Astrocyte (in vitro differentiated cells and primary cell): ENCODE measurements at regions not wholly inside any gene's neighbourhood (a gene's known extent, or its start where the extent isn't known, plus 50 kb on each side); places are given as distances from the start of the nearest gene placed in this dataset.

ENCODE experiments used
- DNase-seq: peaks from one replicate; pipeline ENCODE4 v3.0.0-alpha.2; 2010; ENCODE audit warnings: low read depth
- FAIRE-seq: peaks from 2 replicates; lab custom pipeline; 2011; peaks lifted over from hg19 to GRCh38; lab: Jason Lieb, UNC
- H2AFZ ChIP-seq: 2 replicates; pipeline ENCODE4 v1.6.0; 2012; ENCODE audit warnings: low read depth, low read length, inconsistent platforms
- H3K27ac ChIP-seq: 2 replicates; pipeline ENCODE4 v1.5.1; 2011; ENCODE audit warnings: low read depth, low read length, inconsistent platforms
- H3K27me3 ChIP-seq: 2 replicates; pipeline ENCODE4 v1.6.0; 2011; ENCODE audit warnings: low read length, inconsistent platforms; ENCODE audit not compliant: insufficient read depth
- H3K36me3 ChIP-seq: 2 replicates; pipeline ENCODE4 v1.5.1; 2011; ENCODE audit warnings: low read length, inconsistent platforms; ENCODE audit not compliant: insufficient read depth
- H3K4me1 ChIP-seq: 2 replicates; pipeline ENCODE4 v1.5.1; 2011; ENCODE audit warnings: low read length, inconsistent platforms; ENCODE audit not compliant: insufficient read depth
- H3K4me2 ChIP-seq: 2 replicates; pipeline ENCODE4 v1.6.0; 2012; ENCODE audit warnings: low read length, inconsistent platforms
- H3K4me3 ChIP-seq: 2 replicates; pipeline ENCODE4 v1.5.1; 2011; ENCODE audit warnings: low read depth, mild to moderate bottlenecking, low read length, inconsistent platforms; ENCODE audit not compliant: insufficient read depth
- H3K79me2 ChIP-seq: 2 replicates; pipeline ENCODE4 v1.6.0; 2012; ENCODE audit warnings: mild to moderate bottlenecking, low read length, inconsistent platforms; ENCODE audit not compliant: insufficient read depth
- H3K9ac ChIP-seq: 2 replicates; pipeline ENCODE4 v1.6.0; 2012; ENCODE audit warnings: mild to moderate bottlenecking, low read length, inconsistent platforms
- H3K9me3 ChIP-seq: 2 replicates; pipeline ENCODE4 v1.5.1; 2012; ENCODE audit warnings: low read depth, mild to moderate bottlenecking, low read length, inconsistent platforms; ENCODE audit not compliant: insufficient read depth
- H4K20me1 ChIP-seq: 2 replicates; pipeline ENCODE4 v1.6.0; 2012; ENCODE audit warnings: low read length, inconsistent platforms; ENCODE audit not compliant: insufficient read depth
- H3K27ac Mint-ChIP-seq: one replicate; pipeline ENCODE4 v1.8.0; 2021; ENCODE audit warnings: mild to moderate bottlenecking, mixed read lengths; ENCODE audit not compliant: unreplicated experiment
- H3K27me3 Mint-ChIP-seq: one replicate; pipeline ENCODE4 v1.8.0; 2021; ENCODE audit warnings: low read depth, mixed read lengths; ENCODE audit not compliant: unreplicated experiment
- H3K36me3 Mint-ChIP-seq: one replicate; pipeline ENCODE4 v1.8.0; 2021; ENCODE audit warnings: low read depth, mixed read lengths; ENCODE audit not compliant: unreplicated experiment
- H3K4me1 Mint-ChIP-seq: one replicate; pipeline ENCODE4 v1.8.0; 2021; ENCODE audit warnings: low read depth, mixed read lengths; ENCODE audit not compliant: unreplicated experiment
- H3K4me3 Mint-ChIP-seq: one replicate; pipeline ENCODE4 v1.8.0; 2021; ENCODE audit warnings: mild to moderate bottlenecking, moderate library complexity, mixed read lengths; ENCODE audit not compliant: unreplicated experiment
- H3K9me3 Mint-ChIP-seq: one replicate; pipeline ENCODE4 v1.8.0; 2021; ENCODE audit warnings: mild to moderate bottlenecking, mixed read lengths; ENCODE audit not compliant: unreplicated experiment
- EZH2 ChIP-seq: IDR thresholded peaks from 2 replicates; pipeline ENCODE4 v1.6.1; 2012; ENCODE audit warnings: mild to moderate bottlenecking, low read length, inconsistent platforms; ENCODE audit not compliant: insufficient read depth
- TF ChIP-seq, protein P1 (sequence below): IDR thresholded peaks from 2 replicates; pipeline ENCODE4 v1.5.1; 2011; ENCODE audit warnings: low read depth, mild to moderate bottlenecking, inconsistent platforms, low read length, moderate library complexity; ENCODE audit not compliant: insufficient read depth

DNA sequence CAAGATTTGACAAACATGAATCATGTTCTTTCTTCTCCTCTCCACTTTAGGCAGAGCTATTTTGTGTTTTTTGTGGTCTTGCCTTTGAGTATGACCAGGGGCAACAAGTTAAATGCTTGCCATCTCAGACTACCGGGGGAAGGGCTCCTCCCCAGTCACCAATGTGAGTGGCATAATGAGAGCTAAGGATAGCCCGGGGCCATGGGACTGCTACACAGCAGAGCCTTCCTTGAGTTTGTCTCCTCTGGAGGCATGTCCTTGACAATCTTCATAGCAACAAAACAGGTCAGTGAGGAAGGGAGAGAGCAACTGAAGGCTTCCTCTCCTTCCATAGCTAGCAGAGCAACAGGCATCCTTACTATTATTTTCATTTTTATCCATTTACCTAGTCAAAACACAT is 299.3 kb downstream of the ENC1 start:
- H3K27me3 ChIP-seq, result no peaks in the 10 kb centered on the region
- no peak overlapping the region for H3K4me3 Mint-ChIP-seq
- H3K36me3 ChIP-seq, result no peaks in the 10 kb centered on the region
- no peaks in the 10 kb centered on the region for H3K27me3 Mint-ChIP-seq
- H3K9me3 ChIP-seq, result no peaks in the 10 kb centered on the region
- no peaks in the 10 kb centered on the region for H3K4me1 ChIP-seq
- no peak overlapping the region for H3K27ac ChIP-seq
- no peak overlapping the region for H3K4me2 ChIP-seq
- FAIRE-seq (no peak), DNase-seq (no peak)
- H3K27ac Mint-ChIP-seq, result no peak overlapping the region
- H3K79me2 ChIP-seq, result no peaks in the 10 kb centered on the region
- no peak for TF ChIP-seq EZH2
- TF ChIP-seq, protein P1, sequence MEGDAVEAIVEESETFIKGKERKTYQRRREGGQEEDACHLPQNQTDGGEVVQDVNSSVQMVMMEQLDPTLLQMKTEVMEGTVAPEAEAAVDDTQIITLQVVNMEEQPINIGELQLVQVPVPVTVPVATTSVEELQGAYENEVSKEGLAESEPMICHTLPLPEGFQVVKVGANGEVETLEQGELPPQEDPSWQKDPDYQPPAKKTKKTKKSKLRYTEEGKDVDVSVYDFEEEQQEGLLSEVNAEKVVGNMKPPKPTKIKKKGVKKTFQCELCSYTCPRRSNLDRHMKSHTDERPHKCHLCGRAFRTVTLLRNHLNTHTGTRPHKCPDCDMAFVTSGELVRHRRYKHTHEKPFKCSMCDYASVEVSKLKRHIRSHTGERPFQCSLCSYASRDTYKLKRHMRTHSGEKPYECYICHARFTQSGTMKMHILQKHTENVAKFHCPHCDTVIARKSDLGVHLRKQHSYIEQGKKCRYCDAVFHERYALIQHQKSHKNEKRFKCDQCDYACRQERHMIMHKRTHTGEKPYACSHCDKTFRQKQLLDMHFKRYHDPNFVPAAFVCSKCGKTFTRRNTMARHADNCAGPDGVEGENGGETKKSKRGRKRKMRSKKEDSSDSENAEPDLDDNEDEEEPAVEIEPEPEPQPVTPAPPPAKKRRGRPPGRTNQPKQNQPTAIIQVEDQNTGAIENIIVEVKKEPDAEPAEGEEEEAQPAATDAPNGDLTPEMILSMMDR, result no peak
- H3K36me3 Mint-ChIP-seq, result no peaks in the 10 kb centered on the region
- peaks cover 6% of the 10 kb centered on the region for H3K9me3 Mint-ChIP-seq
- H2AFZ ChIP-seq, result no peak overlapping the region
- H3K4me3 ChIP-seq, result no peak overlapping the region
- peaks cover 30% of the 10 kb centered on the region for H3K4me1 Mint-ChIP-seq
- H3K9ac ChIP-seq, result no peak overlapping the region
- H4K20me1 ChIP-seq, result no peaks in the 10 kb centered on the region

DNA sequence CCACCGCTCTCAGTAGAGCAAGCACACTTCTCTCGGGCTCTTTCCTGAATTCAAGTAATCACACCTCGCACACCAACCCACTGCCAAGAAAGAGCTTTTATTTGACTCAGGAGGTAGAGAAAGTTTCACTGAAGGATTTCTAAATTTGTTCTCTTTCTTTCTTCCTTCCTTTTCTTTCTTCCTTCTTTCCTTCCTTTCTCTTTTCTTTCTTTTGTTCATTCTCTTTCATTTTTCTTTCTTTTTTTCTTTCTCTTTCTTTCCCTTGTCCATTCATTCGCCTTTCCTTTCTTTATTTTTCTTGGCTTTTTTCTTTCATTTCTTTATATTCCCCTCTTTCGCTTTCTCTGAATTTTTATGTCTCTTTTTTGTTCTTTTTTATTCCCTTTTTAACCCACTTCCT is 300.1 kb downstream of the ENC1 start:
- no peak for DNase-seq
- no peak overlapping the region for H2AFZ ChIP-seq
- no peak overlapping the region for H3K27ac Mint-ChIP-seq

DNA sequence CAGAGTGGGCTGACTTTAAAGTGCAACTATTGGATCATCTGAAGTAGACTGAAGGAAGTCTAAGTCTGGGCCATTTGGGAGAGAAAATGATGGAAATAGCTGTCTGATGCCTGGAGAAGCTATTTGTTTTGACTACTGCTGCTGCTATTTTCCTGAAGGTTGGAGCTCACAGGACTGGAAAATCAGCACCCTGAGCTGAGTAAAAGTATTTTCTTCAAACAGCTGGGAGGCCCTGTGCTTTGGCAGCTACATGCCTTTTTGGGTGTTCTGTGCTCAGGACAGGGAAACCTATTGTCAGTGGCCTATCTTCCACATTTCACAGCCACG is 302.6 kb downstream of the ENC1 start:
- no peak for DNase-seq
- H3K27me3 ChIP-seq, result no peaks in the 10 kb centered on the region
- H3K4me2 ChIP-seq, result no peak overlapping the region
- Mint-ChIP-seq H3K36me3 (no peaks in the 10 kb centered on the region), H3K9me3 (no peaks in the 10 kb centered on the region), H3K27ac (peak overlapping the region; percentile 55), H3K4me1 (peaks cover 29% of the 10 kb centered on the region), H3K4me3 (no peak overlapping the region), H3K27me3 (no peaks in the 10 kb centered on the region)
- TF ChIP-seq, protein P1, result no peak
- no peak for TF ChIP-seq EZH2
- H3K4me3 ChIP-seq, result no peak overlapping the region
- no peak overlapping the region for H3K9ac ChIP-seq
- H2AFZ ChIP-seq, result no peak overlapping the region
- H3K9me3 ChIP-seq, result no peaks in the 10 kb centered on the region
- no peak overlapping the region for H3K27ac ChIP-seq
- FAIRE-seq, result no peak
- no peaks in the 10 kb centered on the region for H3K4me1 ChIP-seq
- no peaks in the 10 kb centered on the region for H3K36me3 ChIP-seq
- no peaks in the 10 kb centered on the region for H4K20me1 ChIP-seq
- H3K79me2 ChIP-seq, result no peaks in the 10 kb centered on the region

More for the DNA sequence above, 300.1 kb downstream of the ENC1 start:
- FAIRE-seq, result no peak
- H3K36me3 Mint-ChIP-seq, result no peaks in the 10 kb centered on the region
- H3K27me3 Mint-ChIP-seq, result no peaks in the 10 kb centered on the region
- no peak overlapping the region for H3K4me3 Mint-ChIP-seq
- no peak for TF ChIP-seq EZH2
- TF ChIP-seq, protein P1, result no peak
- Histone ChIP-seq H3K9me3 (no peaks in the 10 kb centered on the region), H3K4me2 (no peak overlapping the region), H3K4me3 (no peak overlapping the region), H3K27ac (no peak overlapping the region), H3K36me3 (no peaks in the 10 kb centered on the region), H4K20me1 (no peaks in the 10 kb centered on the region), H3K27me3 (no peaks in the 10 kb centered on the region), H3K79me2 (no peaks in the 10 kb centered on the region), H3K9ac (no peak overlapping the region), H3K4me1 (no peaks in the 10 kb centered on the region)
- H3K4me1 Mint-ChIP-seq, result peaks cover 30% of the 10 kb centered on the region
- peaks cover 2% of the 10 kb centered on the region for H3K9me3 Mint-ChIP-seq
